T-helper 1 cell treated with Interleukin-12 subunit alpha and Interleukin-12 subunit beta and Interleukin-4 antibody, amounts not matched to agents 30 μg/mL and 1 μg/mL, for 36 hours (primary cell): ENCODE measurements at regions not wholly inside any gene's neighbourhood (a gene's known extent, or its start where the extent isn't known, plus 50 kb on each side); places are given as distances from the start of the nearest gene placed in this dataset.

Experiments
- H3K27ac Mint-ChIP-seq: one replicate; pipeline ENCODE4 v1.8.0; 2021; ENCODE audit warnings: mild to moderate bottlenecking, mixed read lengths
- H3K27me3 Mint-ChIP-seq: one replicate; pipeline ENCODE4 v1.8.0; 2021; ENCODE audit warnings: low read depth, mixed read lengths
- H3K36me3 Mint-ChIP-seq: one replicate; pipeline ENCODE4 v1.8.0; 2021; ENCODE audit warnings: low read depth, mixed read lengths
- H3K4me1 Mint-ChIP-seq: one replicate; pipeline ENCODE4 v1.8.0; 2021; ENCODE audit warnings: low read depth, mixed read lengths
- H3K4me3 Mint-ChIP-seq: one replicate; pipeline ENCODE4 v1.8.0; 2021; ENCODE audit warnings: mild to moderate bottlenecking, moderate library complexity, mixed read lengths
- H3K9me3 Mint-ChIP-seq: one replicate; pipeline ENCODE4 v1.8.0; 2021; ENCODE audit warnings: mixed read lengths

DNA sequence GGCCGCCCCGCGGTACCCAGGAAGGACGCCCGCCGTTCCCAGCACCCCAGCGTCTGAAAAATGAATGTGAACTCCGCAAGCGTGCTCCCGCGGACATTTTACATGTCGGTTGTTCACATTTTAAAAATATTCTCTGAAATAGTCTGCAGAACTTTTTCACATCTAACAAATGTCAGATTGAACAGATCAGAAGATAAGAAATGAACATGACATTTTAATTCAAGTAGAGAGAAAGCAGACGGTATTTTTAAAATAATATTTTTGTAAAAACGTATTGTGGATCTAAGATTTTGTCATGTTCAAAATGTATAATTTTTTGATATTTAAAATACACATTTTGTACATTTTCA, 101.8 kb upstream of the DIO3 start:
- no peaks in the 10 kb centered on the region for H3K36me3 Mint-ChIP-seq
- no peak overlapping the region for H3K4me3 Mint-ChIP-seq
- H3K27me3 Mint-ChIP-seq: peaks cover 51% of the 10 kb centered on the region
- H3K9me3 Mint-ChIP-seq: no peaks in the 10 kb centered on the region
- no peaks in the 10 kb centered on the region for H3K4me1 Mint-ChIP-seq
- H3K27ac Mint-ChIP-seq: no peak overlapping the region

DNA sequence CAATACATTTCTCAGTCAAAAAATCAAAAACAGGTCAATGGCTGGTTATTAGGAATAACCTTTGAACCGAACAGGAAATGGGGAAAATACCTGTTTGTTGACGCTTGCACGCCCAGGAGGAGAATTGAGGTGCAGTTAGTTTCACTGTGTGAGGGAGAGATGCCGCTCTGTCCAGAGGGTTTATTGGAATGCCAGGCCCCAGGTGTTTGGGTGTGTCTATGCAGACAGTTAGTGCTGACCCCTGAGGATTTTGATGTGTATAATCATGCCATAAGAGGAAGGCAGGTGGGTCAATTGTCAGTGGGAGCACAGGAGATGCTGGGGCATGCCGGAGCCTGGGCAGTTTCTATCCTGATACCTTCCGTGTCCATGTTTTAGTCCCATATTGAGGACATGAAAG, 100.8 kb upstream of the DIO3 start:
- Mint-ChIP-seq H3K27ac (no peak overlapping the region), H3K27me3 (peaks cover 41% of the 10 kb centered on the region), H3K4me1 (no peaks in the 10 kb centered on the region), H3K36me3 (no peaks in the 10 kb centered on the region), H3K9me3 (no peaks in the 10 kb centered on the region), H3K4me3 (no peak overlapping the region)

DNA sequence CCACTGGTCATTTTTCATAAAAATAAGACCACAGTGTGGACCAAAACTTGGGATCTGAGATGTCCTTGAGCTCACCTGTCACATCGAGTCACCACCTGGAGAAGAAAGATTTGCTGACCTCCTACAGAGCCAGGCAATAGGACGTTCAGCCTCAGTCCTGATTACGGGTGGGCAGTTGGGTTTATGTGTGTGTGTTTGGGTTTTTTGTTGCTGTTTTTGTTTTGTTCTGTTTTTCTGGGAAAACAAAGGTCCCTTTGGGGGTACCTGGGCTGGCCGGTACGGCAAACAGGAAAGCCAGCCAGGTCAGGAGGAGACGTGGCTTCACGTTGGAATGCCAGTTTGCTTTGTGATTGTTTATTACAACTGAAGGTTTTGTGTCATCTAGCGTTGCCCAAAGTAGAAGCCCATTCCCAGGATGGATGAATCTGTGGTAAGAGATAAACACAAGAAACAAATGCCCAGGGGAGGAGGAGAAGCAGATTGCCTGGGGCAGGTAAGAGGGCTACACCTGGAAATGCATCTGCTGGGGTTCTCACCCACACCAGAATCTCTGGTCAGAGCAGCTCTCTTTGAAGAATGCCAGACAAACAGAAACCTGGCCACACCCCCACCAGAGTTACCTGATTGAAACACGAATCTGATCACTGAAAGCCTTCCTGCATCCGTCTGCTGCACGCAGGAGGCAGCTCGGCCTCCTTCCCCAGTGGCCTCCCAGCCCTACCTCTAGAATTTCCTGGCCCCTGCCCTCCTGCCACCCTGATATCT, 100.1 kb upstream of the DIO3 start:
- no peak overlapping the region for H3K4me3 Mint-ChIP-seq
- H3K27me3 Mint-ChIP-seq: peaks cover 34% of the 10 kb centered on the region
- H3K27ac Mint-ChIP-seq: no peak overlapping the region
- no peaks in the 10 kb centered on the region for H3K9me3 Mint-ChIP-seq
- H3K4me1 Mint-ChIP-seq: no peaks in the 10 kb centered on the region
- H3K36me3 Mint-ChIP-seq: no peaks in the 10 kb centered on the region

DNA sequence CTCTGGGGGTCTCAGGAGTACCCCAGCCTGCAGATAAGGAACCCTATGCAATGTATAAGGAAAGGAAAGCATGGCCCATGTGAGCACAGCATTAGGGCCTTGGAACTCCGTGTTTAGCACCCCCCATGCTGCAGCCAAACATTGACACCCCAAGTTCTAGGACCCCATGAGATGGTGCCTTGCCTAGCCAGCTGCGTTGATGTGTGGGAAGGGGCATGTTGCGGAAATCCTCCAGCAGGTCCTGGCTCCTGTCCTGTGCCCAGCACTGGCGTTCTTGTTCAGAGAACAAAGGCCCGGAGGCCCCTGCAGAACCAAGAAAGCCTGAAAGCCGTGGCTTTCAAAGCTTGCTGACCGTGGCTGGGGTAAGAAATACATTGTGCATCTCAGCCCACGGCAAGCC, 99.4 kb upstream of the DIO3 start:
- H3K27me3 Mint-ChIP-seq: peaks cover 27% of the 10 kb centered on the region
- H3K4me1 Mint-ChIP-seq: no peaks in the 10 kb centered on the region
- no peak overlapping the region for H3K4me3 Mint-ChIP-seq
- H3K36me3 Mint-ChIP-seq: no peaks in the 10 kb centered on the region
- H3K9me3 Mint-ChIP-seq: no peaks in the 10 kb centered on the region
- H3K27ac Mint-ChIP-seq: no peak overlapping the region

DNA sequence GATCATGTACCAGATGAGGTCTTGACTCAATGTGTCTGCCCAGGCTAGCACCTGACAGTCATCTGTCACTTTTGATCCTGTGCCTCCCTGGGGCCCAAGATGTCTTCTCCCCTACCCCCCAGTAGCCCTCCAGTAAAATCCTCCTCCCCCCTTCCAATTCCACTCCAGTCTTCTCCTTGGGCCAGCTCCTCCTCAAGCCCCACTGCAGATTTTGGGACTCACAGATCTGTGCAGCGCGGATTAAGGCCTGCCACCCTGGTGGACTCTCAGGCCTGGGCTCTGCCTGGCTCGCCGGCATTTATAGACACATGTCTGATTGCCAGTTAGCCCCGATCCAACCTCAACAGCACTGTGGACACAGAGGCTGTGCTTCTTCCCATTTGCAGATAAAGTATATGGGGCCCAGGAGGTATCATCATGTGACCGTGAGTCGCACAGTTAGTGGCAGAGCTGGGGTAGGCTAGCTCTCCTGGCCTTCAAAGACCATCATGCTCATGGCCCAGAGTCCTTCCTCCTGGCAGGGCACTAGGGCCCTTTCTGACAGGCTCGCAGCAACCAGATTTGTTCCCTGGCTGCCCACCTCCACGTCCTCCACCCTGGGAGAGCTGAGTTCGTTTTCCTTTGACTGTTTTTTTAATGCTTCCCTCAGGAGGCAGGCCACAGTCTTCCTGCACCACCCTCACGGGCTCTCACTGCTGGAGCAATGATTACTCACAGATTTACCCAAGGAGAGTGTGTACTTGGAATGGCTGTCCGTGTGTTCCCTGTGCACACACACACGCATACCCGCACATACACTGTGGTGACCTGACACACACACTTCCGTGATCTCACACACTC, 98.3 kb upstream of the DIO3 start:
- Mint-ChIP-seq H3K27ac (no peak overlapping the region), H3K27me3 (peaks cover 24% of the 10 kb centered on the region), H3K36me3 (no peaks in the 10 kb centered on the region), H3K4me3 (no peak overlapping the region), H3K4me1 (no peaks in the 10 kb centered on the region), H3K9me3 (no peaks in the 10 kb centered on the region)

DNA sequence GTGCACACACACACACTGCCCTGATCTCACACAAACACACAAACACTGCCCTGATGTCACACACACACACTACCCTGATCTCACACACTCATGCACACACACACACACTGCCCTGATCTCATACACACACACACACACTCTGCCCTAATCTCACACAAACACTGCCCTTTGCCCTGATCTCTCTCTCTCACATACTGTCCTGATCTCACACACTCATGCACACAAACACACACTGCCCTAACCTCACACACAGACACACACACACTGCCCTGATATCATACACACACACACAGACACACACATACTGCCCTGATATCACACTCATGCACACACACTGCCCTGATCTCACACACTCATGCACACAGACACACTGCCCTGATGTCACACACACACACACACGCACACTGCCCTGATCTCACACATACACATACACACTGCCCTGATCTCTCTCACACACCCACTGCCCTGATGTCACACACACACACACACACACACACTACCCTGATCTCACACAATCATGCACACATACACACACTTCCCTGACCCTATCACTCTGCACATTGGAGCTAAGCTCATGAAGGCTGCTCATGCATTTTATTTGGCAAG, 97.6 kb upstream of the DIO3 start:
- Mint-ChIP-seq H3K27me3 (peaks cover 24% of the 10 kb centered on the region), H3K9me3 (no peaks in the 10 kb centered on the region), H3K36me3 (no peaks in the 10 kb centered on the region)

DNA sequence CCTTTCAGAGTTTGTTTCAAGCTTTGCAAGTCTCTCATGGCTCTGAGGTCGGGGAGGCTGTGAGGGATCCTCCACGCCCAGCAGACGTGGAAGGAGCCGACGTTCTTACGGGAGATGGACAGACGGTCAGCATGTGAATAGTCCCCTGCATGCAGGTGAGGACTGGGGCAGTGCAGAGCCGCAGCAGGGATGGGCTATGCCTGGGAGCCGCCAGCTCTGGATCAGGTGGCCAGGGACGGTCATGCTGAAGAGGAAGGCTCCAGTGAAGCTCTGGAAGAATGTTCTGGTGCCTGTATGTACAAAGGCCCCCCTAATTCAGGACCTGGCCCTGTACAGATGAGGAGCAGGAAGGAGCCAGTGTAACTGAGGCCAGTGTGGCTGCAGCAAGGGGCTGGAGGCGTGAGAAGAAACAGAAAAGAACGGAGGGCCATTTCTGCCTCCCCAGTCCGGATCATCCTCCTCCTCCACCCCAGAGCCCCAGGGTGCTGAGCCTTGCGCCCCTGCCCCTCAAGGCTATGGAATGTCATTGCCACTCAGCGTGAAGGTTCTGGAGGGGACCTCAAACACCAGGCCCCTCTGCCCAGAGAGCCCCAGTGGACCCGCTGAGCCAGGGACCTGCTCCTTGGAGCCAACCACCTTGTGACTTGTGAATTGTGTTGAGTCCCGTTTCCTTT, 96.8 kb upstream of the DIO3 start:
- no peaks in the 10 kb centered on the region for H3K4me1 Mint-ChIP-seq
- H3K27ac Mint-ChIP-seq: no peak overlapping the region
- H3K36me3 Mint-ChIP-seq: no peaks in the 10 kb centered on the region
- H3K4me3 Mint-ChIP-seq: no peak overlapping the region
- H3K9me3 Mint-ChIP-seq: no peaks in the 10 kb centered on the region
- peaks cover 23% of the 10 kb centered on the region for H3K27me3 Mint-ChIP-seq

More for the DNA sequence above, 97.6 kb upstream of the DIO3 start:
- Mint-ChIP-seq H3K4me3 (no peak overlapping the region), H3K27ac (no peak overlapping the region), H3K4me1 (no peaks in the 10 kb centered on the region)

DNA sequence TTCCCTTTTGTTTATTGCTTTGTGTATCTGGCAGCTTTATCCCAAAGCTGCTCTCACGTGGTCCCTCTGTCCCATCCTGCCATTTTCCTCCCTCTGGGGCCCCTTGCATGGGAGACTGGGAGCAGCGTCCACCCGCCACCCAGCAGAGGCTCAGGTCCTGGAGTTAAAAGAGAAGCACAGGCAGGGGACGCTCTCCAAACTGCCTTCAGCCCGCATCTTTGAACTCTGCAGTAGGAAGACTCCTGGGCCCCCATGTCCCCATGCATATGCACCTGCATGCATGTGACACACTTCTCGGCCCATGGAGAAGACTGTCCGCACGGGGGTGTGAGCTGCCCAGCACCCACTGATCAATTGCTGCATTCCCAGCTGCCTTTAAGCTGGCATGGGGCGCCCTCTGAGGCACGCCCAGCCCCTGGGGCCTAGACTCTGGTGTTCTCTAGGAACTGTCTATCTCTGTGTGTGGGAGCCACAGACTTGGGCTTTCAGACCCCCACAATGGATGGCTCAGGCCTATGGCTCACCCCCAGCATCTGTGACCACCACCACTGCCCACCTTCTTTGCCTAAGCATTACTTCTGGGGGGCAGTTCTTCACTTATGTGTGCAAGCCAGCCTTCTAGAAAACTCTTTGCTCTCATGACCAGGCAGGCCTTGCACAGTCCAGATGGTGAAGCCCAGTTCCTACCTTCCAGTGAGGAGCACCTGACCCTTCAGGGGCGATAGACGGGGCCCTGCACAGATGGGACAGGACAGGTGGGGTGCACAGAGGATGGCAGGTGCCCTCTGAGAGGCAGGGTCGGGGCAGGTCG, 96.1 kb upstream of the DIO3 start:
- H3K36me3 Mint-ChIP-seq: no peaks in the 10 kb centered on the region
- no peak overlapping the region for H3K27ac Mint-ChIP-seq
- no peaks in the 10 kb centered on the region for H3K4me1 Mint-ChIP-seq
- H3K4me3 Mint-ChIP-seq: no peak overlapping the region
- H3K27me3 Mint-ChIP-seq: peaks cover 16% of the 10 kb centered on the region
- no peaks in the 10 kb centered on the region for H3K9me3 Mint-ChIP-seq

DNA sequence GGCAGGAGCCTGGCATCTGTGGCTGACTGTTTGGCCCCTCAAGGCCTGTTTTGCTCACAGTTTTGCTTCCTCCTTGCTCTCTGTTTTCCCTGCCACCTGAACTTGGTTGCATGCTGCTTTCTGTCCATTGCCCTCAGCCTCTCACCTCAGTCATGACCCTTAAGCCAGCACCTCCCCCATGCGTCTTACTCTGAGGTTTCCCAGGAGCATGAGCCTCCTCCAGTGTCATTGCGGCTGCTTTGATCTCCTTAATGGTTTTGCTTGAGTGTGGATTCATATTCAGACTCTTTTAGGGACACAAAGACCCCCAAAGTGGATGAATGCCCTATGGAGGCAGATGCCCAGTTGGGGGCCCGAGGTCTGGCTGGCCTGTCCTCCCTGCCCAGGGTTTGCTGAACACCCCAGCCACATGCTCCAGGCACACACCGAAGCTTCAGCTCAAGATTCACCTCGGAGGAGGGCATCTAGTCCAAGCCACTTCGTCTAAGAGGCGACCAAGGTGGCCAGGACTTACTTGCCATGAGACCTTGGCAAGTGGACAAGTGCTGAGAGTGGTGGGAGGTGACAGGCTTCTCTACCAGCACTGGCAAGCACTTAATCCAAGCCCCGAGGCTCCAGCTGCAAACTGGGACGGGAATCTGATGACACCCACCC, 95.4 kb upstream of the DIO3 start:
- H3K4me3 Mint-ChIP-seq: no peak overlapping the region
- no peaks in the 10 kb centered on the region for H3K9me3 Mint-ChIP-seq
- H3K27ac Mint-ChIP-seq: no peak overlapping the region
- H3K36me3 Mint-ChIP-seq: no peaks in the 10 kb centered on the region
- peaks cover 9% of the 10 kb centered on the region for H3K27me3 Mint-ChIP-seq
- H3K4me1 Mint-ChIP-seq: no peaks in the 10 kb centered on the region

DNA sequence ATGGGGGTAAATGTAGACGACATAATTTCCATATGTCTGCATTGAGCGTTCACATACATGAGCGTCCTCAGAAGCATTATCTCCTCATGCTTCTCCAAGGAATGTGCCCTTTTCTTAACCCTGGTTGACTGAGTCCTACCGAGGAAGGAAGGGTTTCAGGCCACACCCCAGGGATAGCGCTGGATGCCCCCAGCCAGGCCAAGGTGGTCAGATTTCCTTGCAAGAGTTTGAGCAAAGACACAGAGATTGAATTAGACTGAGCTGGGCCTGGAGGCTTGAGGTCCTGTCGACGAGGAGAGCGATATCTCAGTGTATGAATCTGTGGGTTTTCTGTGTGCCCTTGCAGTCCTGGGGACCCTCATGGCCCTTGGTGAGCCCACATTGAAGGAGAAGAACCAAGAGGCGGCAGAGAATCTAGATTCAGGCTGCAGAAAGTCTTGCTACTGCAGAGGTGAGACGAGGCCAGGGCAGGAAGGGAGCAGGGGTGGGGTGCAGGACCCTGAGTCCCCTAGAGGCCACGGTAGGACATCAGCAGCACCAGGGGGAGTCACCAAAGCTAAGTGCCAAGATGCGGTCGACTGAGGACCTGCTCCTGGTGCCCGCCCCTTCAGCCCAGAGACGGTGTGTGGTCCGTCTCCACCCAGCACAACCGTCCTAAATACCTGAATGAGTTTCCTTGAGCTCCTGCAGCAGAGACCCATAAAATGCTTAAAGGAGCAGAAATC, 94.7 kb upstream of the DIO3 start:
- Mint-ChIP-seq H3K4me1 (no peaks in the 10 kb centered on the region), H3K9me3 (no peaks in the 10 kb centered on the region), H3K27me3 (peaks cover 4% of the 10 kb centered on the region), H3K4me3 (no peak overlapping the region), H3K36me3 (no peaks in the 10 kb centered on the region), H3K27ac (no peak overlapping the region)

DNA sequence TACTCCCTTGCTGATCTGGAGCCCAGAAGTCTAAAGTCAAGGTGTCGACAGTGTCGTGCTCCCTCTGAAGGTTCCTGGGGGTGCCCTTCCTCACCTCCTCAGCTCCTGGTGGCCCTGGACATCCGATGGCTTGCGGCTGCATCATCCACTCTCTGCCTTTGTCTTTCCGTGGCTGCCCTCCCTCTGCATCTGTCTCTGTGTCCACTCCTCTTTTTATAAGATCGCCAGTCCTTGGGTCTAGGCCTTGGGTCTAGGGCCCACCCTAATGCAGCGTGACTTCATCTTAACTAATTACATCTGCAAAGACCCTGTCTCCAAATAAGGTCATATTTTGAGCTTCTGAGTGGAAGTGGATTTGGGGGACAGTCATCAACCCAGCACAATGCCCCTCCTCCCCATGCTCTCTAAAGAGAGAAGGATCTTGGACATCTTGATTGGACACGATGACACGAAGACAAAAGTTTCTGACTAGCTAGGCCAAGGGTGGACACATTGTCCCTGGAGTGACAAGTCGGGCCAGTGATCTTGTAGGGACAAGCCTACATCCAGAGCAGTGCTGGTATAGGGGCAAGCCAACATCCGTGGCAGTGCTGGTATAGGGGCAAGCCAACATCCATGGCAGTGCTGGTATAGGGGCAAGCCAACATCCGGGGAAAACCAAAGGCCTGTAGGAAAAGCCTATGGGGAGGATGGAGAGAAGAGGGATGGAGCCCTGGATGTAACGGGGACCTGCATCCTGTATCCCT, 93.9 kb upstream of the DIO3 start:
- Mint-ChIP-seq H3K27ac (no peak overlapping the region), H3K27me3 (peaks cover under 1% of the 10 kb centered on the region), H3K4me1 (no peaks in the 10 kb centered on the region), H3K36me3 (no peaks in the 10 kb centered on the region), H3K4me3 (no peak overlapping the region), H3K9me3 (no peaks in the 10 kb centered on the region)

DNA sequence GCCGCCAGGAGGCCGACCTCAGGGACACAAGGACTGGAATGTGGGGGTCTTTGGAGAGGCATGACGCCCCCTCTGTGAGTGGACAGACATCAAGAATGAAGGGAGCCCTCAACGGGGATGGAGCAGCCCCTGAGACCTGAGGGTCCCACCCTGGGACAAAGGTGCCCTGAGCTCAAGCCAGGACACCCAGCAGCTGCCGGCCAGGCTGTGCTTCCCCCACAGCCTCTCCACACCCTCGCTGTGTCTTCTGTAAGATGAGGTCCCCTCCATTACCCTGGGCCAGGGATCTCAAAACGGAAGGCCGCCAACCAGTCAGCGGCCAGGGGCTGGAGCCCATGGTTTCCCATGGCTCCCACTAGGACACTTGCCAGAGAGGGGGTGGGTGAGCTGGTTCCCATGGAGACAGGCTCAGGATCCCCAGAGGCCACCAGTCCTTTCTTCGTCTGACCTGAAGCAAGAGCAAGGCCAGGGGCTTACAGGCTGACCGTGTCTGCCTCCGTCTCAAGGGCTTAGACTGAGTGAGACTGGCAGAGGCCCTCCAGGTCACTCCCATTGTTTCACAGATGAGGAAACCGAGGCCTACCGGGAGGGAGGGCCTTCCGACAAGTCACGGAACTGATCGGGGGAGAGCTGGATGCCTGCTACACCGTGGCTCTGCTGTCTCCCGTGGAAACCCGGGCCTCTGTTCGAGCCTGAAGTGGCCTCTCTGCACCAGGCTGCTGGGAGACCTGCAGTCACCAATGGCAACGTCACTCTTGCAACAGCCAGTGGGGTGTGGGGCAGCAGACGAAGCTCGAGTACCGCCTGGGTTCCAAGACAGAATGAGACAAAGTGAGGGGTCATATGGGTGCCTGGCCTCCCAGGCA, 91.7 kb upstream of the DIO3 start:
- no peaks in the 10 kb centered on the region for H3K9me3 Mint-ChIP-seq
- H3K27me3 Mint-ChIP-seq: no peaks in the 10 kb centered on the region

More for the DNA sequence above, 91.7 kb upstream of the DIO3 start:
- Mint-ChIP-seq H3K4me3 (no peak overlapping the region), H3K36me3 (no peaks in the 10 kb centered on the region), H3K27ac (no peak overlapping the region), H3K4me1 (no peaks in the 10 kb centered on the region)
